ENCODE measurements at regions not wholly inside any gene's neighbourhood (a gene's known extent, or its start where the extent isn't known, plus 50 kb on each side); places are given as distances from the start of the nearest gene placed in this dataset.
A peak's percentile ranks its signal among the peaks of the same experiment; 100 is the strongest.

GRCh38 chr2:19490846-19491435 is 132.5 kb upstream of the OSR1 start:
- no peak overlapping the region for H3K4me3 ChIP-seq (replicated peaks in 1 of 2; ENCODE audit: low read depth in 2 of 2, low read length in 2 of 2)
- no peak for DNase-seq (ENCODE audit: low read depth in 2 of 2)
- no peak for TF ChIP-seq CTCF (IDR thresholded peaks at IDR 0.05; ENCODE audit: low read depth, low read length)

- peak; percentile 34 to 86 for DNase-seq (ENCODE audit: low read depth in 2 of 2)
- no peak overlapping the region for H3K4me3 ChIP-seq (replicated peaks in 1 of 2; ENCODE audit: low read depth in 2 of 2, low read length in 2 of 2)
- TF ChIP-seq CTCF (IDR thresholded peaks at IDR 0.05; ENCODE audit: low read depth, low read length): no peak
Measured at GRCh38 chr2:19488009-19488691, 129.7 kb upstream of the OSR1 start.

GRCh38 chr2:19484736-19485135 is 126.3 kb upstream of the OSR1 start:
- no peak overlapping the region for H3K4me3 ChIP-seq (replicated peaks in 1 of 2; ENCODE audit: low read depth in 2 of 2, low read length in 2 of 2)
- no peak for TF ChIP-seq CTCF (IDR thresholded peaks at IDR 0.05; ENCODE audit: low read depth, low read length)
- DNase-seq (ENCODE audit: low read depth in 2 of 2): no peak

- DNase-seq (ENCODE audit: low read depth in 2 of 2): no peak
- TF ChIP-seq CTCF (IDR thresholded peaks at IDR 0.05; ENCODE audit: low read depth, low read length): no peak
Measured at GRCh38 chr2:19480673-19481072, 122.2 kb upstream of the OSR1 start.

GRCh38 chr2:19479666-19480065 is 121.2 kb upstream of the OSR1 start:
- no peak overlapping the region for H3K4me3 ChIP-seq (replicated peaks in 1 of 2; ENCODE audit: low read depth in 2 of 2, low read length in 2 of 2)
- no peak for DNase-seq (ENCODE audit: low read depth in 2 of 2)
- TF ChIP-seq CTCF (IDR thresholded peaks at IDR 0.05; ENCODE audit: low read depth, low read length): no peak

More at GRCh38 chr2:19480673-19481072, 122.2 kb upstream of the OSR1 start:
- no peak overlapping the region for H3K4me3 ChIP-seq (replicated peaks in 1 of 2; ENCODE audit: low read depth in 2 of 2, low read length in 2 of 2)

- TF ChIP-seq CTCF (IDR thresholded peaks at IDR 0.05; ENCODE audit: low read depth, low read length): no peak
- no peak overlapping the region for H3K4me3 ChIP-seq (replicated peaks in 1 of 2; ENCODE audit: low read depth in 2 of 2, low read length in 2 of 2)
- DNase-seq (ENCODE audit: low read depth in 2 of 2): peak in 1 of 2 donors; percentile 54
Measured at GRCh38 chr2:19478409-19478808, 120.0 kb upstream of the OSR1 start.
